Fibroblast of lung (primary cell): ENCODE measurements at regions not wholly inside any gene's neighbourhood (a gene's known extent, or its start where the extent isn't known, plus 50 kb on each side); places are given as distances from the start of the nearest gene placed in this dataset.

Experiments used
- EZH2 ChIP-seq: IDR thresholded peaks from 2 replicates; pipeline ENCODE4 v1.5.1; 2012; ENCODE audit warnings: low read length, control low read depth, mild to moderate bottlenecking; ENCODE audit errors: missing control alignments
- TF ChIP-seq, protein P1 (sequence below), 2 donors: IDR thresholded peaks in 1 of 2; conservative IDR thresholded peaks in 1 of 2; 1 replicate in 1 of 2; 2 replicates in 1 of 2; pipeline ENCODE4 v1.5.1; 2011 to 2012; ENCODE audit warnings: low read length in 2 of 2, control low read depth in 1 of 2, inconsistent platforms in 1 of 2, low read depth in 1 of 2, mild to moderate bottlenecking in 1 of 2

DNA sequence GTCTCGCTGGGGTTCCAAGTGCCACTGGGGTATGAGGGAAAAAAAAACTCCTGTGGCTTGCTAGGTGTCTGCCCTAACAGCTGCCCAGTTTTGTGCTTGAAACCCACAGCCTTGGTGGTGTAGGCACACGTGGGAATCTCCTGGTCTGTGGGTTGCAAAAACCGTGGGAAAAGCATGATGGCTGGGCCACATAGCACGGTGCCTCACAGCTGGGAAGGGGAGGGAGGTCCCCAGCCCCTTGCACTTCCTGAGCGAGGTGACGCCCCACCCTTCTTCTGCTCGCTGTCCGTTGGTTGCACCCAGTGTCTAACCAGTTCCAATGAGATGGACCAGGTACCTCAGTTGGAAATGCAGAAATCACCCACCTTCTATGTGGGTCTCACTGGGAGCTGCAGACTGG is 144.3 kb downstream of the KBTBD8 start:
- TF ChIP-seq, protein P1, sequence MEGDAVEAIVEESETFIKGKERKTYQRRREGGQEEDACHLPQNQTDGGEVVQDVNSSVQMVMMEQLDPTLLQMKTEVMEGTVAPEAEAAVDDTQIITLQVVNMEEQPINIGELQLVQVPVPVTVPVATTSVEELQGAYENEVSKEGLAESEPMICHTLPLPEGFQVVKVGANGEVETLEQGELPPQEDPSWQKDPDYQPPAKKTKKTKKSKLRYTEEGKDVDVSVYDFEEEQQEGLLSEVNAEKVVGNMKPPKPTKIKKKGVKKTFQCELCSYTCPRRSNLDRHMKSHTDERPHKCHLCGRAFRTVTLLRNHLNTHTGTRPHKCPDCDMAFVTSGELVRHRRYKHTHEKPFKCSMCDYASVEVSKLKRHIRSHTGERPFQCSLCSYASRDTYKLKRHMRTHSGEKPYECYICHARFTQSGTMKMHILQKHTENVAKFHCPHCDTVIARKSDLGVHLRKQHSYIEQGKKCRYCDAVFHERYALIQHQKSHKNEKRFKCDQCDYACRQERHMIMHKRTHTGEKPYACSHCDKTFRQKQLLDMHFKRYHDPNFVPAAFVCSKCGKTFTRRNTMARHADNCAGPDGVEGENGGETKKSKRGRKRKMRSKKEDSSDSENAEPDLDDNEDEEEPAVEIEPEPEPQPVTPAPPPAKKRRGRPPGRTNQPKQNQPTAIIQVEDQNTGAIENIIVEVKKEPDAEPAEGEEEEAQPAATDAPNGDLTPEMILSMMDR (conservative IDR thresholded peaks at IDR 0.05 in 1 of 2, IDR thresholded peaks at IDR 0.05 in 1 of 2; ENCODE audit: low read depth in 1 of 2, low read length in 2 of 2) = no peak
- no peak for TF ChIP-seq EZH2
